Esophagus muscularis mucosa (tissue), 4 donors: ENCODE measurements at regions not wholly inside any gene's neighbourhood (a gene's known extent, or its start where the extent isn't known, plus 50 kb on each side); places are given as distances from the start of the nearest gene placed in this dataset.

Source experiments
- DNase-seq: peaks from one replicate; pipeline ENCODE4 v3.0.0-alpha.2; 2017; ENCODE audit errors: extremely low spot score
- H3K27ac ChIP-seq, 4 donors: fragments of 200-600 bp; sonication (generic); replicated peaks in 1 of 4; 1 replicate in 3 of 4; 2 replicates in 1 of 4; pipeline ENCODE4 v1.5.1; 2016 to 2019; ENCODE audit warnings: mild to moderate bottlenecking in 1 of 4
- H3K27me3 ChIP-seq, 4 donors: fragments of 200-600 bp; sonication (generic); one replicate each; pipeline versions ENCODE4 v1.5.1 to v1.6.0; 2016 to 2019
- H3K36me3 ChIP-seq, 4 donors: fragments of 200-600 bp; sonication (generic); one replicate each; pipeline ENCODE4 v1.5.1; 2016 to 2019
- H3K4me1 ChIP-seq, 4 donors: fragments of 200-600 bp; sonication (generic); one replicate each; pipeline ENCODE4 v1.5.1; 2016 to 2019
- H3K4me3 ChIP-seq, 4 donors: fragments of 200-600 bp; sonication (generic); 1 replicate in 2 of 4; 2 replicates in 2 of 4; pipeline ENCODE4 v1.5.1; 2016 to 2019; ENCODE audit warnings: mild to moderate bottlenecking in 4 of 4, moderate library complexity in 1 of 4
- H3K9me3 ChIP-seq, 4 donors: fragments of 200-600 bp; sonication (generic); 1 replicate in 3 of 4; 2 replicates in 1 of 4; pipeline ENCODE4 v1.5.1; 2016 to 2019
- CTCF ChIP-seq, 3 experiments: fragments of 200-600 bp in 2 of 3; fragments of 450-650 bp in 1 of 3; sonication (generic) in 2 of 3; IDR thresholded peaks; one replicate each; pipeline ENCODE4 v1.5.1; 2017 to 2019; ENCODE audit warnings: antibody characterized with exemption in 3 of 3, mild to moderate bottlenecking in 2 of 3, moderate library complexity in 1 of 3
- EP300 ChIP-seq: sonication (generic); formaldehyde crosslinking; IDR thresholded peaks from one replicate; pipeline ENCODE4 v1.6.1; 2017; ENCODE audit warnings: antibody characterized with exemption
- POLR2A ChIP-seq: fragments of 450-650 bp; IDR thresholded peaks from one replicate; pipeline ENCODE4 v1.6.1; 2017; ENCODE audit warnings: antibody characterized with exemption, moderate library complexity, mild to moderate bottlenecking, low read depth
- POLR2AphosphoS5 ChIP-seq, 2 donors: sonication (generic); formaldehyde crosslinking; IDR thresholded peaks; one replicate each; pipeline ENCODE4 v1.6.1; 2017; ENCODE audit warnings: antibody characterized with exemption in 2 of 2
- whole genome bisulfite sequencing: methylation state at CpG from one replicate; pipeline ENCODE4 v1.1.5; 2018; 5-methylcytosine and 5-hydroxymethylcytosine counted together
- intact Hi-C: fragments of 100-400 bp; cut with DNase I; formaldehyde crosslinking; loops from one replicate; pipeline ENCODE4 v1.15.1; 2023

DNA sequence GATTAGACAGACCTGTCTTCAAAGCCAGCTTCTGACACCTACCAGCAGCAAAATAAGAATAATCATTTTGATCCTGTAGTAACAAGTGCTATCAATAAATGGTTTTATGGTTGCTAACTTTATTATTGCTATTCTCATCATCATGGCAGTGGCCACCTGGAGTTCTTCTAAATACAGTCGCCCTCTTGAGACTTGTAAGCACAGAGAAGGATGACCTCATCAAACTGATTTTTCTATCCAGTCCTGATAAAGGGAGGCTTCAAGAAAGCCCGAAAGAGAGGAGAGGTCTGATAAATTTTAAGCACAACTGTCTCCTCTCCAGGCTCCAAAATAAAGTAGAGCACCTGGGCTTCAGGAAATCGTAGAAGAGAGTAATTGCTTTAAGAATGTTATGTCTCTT, 286.4 kb downstream of the USP46 start:
- no peak for DNase-seq
- H3K27ac ChIP-seq: no peak overlapping the region
- no peaks in the 10 kb centered on the region for H3K4me1 ChIP-seq
- no peaks in the 10 kb centered on the region for H3K27me3 ChIP-seq
- H3K9me3 ChIP-seq: no peaks in the 10 kb centered on the region
- intact Hi-C loops: no loop called here
- H3K36me3 ChIP-seq: no peaks in the 10 kb centered on the region
- WGBS: 65% methylated on average over 3 of the region's 3 CpGs
- H3K4me3 ChIP-seq: no peak overlapping the region
- TF ChIP-seq POLR2AphosphoS5 (IDR thresholded peaks at IDR 0.05) (no peak), EP300 (no peak), CTCF (IDR thresholded peaks at IDR 0.05) (no peak), POLR2A (no peak)

GRCh38 chr4:52373650-52374049, 285.5 kb downstream of the USP46 start:
- intact Hi-C loops: no loop called here
- no peak for DNase-seq
- TF ChIP-seq POLR2AphosphoS5 (IDR thresholded peaks at IDR 0.05) (no peak), POLR2A (no peak), EP300 (no peak), CTCF (IDR thresholded peaks at IDR 0.05) (no peak)
- Histone ChIP-seq H3K27me3 (no peaks in the 10 kb centered on the region), H3K9me3 (no peaks in the 10 kb centered on the region), H3K4me3 (no peak overlapping the region), H3K4me1 (no peaks in the 10 kb centered on the region), H3K27ac (no peak overlapping the region), H3K36me3 (no peaks in the 10 kb centered on the region)
- 79% methylated on average over 3 of the region's 3 CpGs for WGBS

DNA sequence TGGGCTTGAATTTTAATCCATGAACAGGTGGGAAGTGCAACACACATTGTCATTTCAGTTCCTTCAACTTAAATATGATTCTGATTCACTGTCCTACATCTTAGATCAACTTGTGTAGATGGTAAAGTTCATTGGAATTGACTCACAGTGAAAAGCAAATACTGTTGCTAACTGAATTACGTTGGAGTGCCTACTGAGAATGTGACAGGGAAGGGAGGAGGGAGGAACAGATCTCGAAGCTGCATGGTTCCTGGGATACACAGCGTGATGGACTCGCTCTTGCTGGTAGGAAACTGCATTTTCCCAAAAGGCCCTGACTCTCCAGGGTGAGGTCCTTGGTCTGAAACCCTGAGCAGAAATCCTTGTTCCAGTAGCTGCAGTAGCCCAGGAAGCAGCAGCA, 284.2 kb downstream of the USP46 start:
- intact Hi-C loops: loop anchor here (5.0 kb wide), 1 partner anchor 607 kb away; no protein-coding TSS in a partner anchor
- Histone ChIP-seq H3K27me3 (no peaks in the 10 kb centered on the region), H3K4me3 (no peak overlapping the region), H3K36me3 (no peaks in the 10 kb centered on the region), H3K4me1 (no peaks in the 10 kb centered on the region), H3K9me3 (no peaks in the 10 kb centered on the region), H3K27ac (no peak overlapping the region)
- TF ChIP-seq POLR2A (no peak), POLR2AphosphoS5 (IDR thresholded peaks at IDR 0.05) (no peak), CTCF (IDR thresholded peaks at IDR 0.05) (no peak), EP300 (no peak)
- WGBS: 70% methylated on average over 4 of the region's 4 CpGs
- no peak for DNase-seq

DNA sequence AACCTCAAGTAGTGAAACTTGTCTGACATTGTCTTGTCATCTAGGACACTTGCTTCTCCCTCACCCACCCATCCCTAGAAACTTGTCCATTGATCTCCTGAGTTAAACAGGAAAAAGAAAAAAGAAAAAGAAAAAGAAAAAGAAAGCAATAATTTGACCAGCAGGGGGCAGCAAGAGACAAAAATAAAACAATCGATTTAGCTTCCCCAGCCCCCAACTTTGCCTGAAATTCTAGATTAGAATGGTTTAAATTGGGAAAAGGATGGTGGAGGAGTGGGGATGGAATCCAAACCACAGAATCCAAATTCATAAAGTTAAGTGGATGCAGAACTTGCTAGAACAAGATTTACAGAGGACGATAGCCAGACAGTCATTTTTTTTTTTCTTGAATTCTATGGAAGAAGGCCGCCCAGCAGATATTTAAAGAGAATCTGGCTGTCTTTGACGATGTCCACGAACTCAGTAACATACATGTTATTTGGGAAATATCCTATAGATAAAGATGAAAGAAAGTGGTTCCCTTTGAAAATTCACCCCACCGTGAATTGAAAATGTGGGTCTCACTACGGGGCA, 282.9 kb downstream of the USP46 start:
- no peak for DNase-seq
- WGBS: 51% methylated on average over 7 of the region's 7 CpGs

More for the DNA sequence above, 282.9 kb downstream of the USP46 start:
- TF ChIP-seq POLR2A: no peak
- peak; percentile 53 to 63 (median 53) for TF ChIP-seq CTCF (IDR thresholded peaks at IDR 0.05)
- no peak for TF ChIP-seq POLR2AphosphoS5 (IDR thresholded peaks at IDR 0.05)
- no peaks in the 10 kb centered on the region for H3K27me3 ChIP-seq
- no peak overlapping the region for H3K27ac ChIP-seq
- intact Hi-C loops: loop anchor here (5.0 kb wide), 1 partner anchor 606 kb away; no protein-coding TSS in a partner anchor
- H3K4me3 ChIP-seq: no peak overlapping the region
- H3K9me3 ChIP-seq: no peaks in the 10 kb centered on the region
- H3K4me1 ChIP-seq: no peaks in the 10 kb centered on the region
- no peaks in the 10 kb centered on the region for H3K36me3 ChIP-seq
